PC-3 (cell line): ENCODE measurements at regions not wholly inside any gene's neighbourhood (a gene's known extent, or its start where the extent isn't known, plus 50 kb on each side); places are given as distances from the start of the nearest gene placed in this dataset.

Experiments
- EZH2 ChIP-seq: fragments of 300-600 bp; sonication (generic); IDR thresholded peaks from one replicate; pipeline ENCODE4 v1.6.1; 2017; ENCODE audit warnings: antibody characterized with exemption, mild to moderate bottlenecking, low read length; ENCODE audit not compliant: unreplicated experiment
- EZH2phosphoT487 ChIP-seq: fragments of 300-600 bp; sonication (generic); IDR thresholded peaks from 2 replicates; pipeline ENCODE4 v1.6.1; 2018; ENCODE audit warnings: mild to moderate bottlenecking, antibody characterized with exemption, low read length, borderline replicate concordance
- TF ChIP-seq, protein P1 (sequence below): fragments of 300-600 bp; sonication (generic); conservative IDR thresholded peaks from 2 replicates; pipeline ENCODE4 v1.5.1; 2017; ENCODE audit warnings: antibody characterized with exemption, low read depth, mild to moderate bottlenecking, low read length

DNA sequence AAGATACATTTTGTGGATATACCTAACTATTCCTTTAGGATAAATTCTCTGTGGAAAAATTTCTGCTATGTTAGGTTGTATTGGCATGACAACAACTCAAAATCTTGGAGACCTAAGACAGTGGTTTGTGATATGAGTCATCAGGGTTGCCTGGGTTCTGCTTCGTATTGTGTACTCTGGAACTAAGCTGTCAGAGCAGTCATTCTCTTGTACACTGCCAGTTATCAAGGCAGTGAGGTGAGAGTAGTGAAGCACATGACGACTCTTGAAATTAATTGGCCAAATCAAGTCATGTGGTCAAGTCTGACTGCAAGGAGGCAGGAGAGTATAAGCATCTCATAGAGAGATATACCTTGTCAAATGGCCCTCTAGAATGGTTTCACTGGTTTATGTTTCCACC is 104.4 kb downstream of the FANCF start:
- TF ChIP-seq, protein P1, sequence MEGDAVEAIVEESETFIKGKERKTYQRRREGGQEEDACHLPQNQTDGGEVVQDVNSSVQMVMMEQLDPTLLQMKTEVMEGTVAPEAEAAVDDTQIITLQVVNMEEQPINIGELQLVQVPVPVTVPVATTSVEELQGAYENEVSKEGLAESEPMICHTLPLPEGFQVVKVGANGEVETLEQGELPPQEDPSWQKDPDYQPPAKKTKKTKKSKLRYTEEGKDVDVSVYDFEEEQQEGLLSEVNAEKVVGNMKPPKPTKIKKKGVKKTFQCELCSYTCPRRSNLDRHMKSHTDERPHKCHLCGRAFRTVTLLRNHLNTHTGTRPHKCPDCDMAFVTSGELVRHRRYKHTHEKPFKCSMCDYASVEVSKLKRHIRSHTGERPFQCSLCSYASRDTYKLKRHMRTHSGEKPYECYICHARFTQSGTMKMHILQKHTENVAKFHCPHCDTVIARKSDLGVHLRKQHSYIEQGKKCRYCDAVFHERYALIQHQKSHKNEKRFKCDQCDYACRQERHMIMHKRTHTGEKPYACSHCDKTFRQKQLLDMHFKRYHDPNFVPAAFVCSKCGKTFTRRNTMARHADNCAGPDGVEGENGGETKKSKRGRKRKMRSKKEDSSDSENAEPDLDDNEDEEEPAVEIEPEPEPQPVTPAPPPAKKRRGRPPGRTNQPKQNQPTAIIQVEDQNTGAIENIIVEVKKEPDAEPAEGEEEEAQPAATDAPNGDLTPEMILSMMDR: no peak
- TF ChIP-seq EZH2phosphoT487: no peak
- TF ChIP-seq EZH2: no peak
